DOHH2 (cell line): ENCODE measurements at regions not wholly inside any gene's neighbourhood (a gene's known extent, or its start where the extent isn't known, plus 50 kb on each side); places are given as distances from the start of the nearest gene placed in this dataset.

Experiments
- H3F3A ChIP-seq: fragments of 200-600 bp; sonication (generic), shearing (Covaris generic); 2 replicates; pipeline ENCODE4 v1.6.0; 2016; ENCODE audit warnings: antibody characterized with exemption, mild to moderate bottlenecking; ENCODE audit not compliant: control insufficient read depth, insufficient read depth
- H3K27ac ChIP-seq: fragments of 200-600 bp; sonication (generic); 2 replicates; pipeline ENCODE4 v1.5.1; 2014; ENCODE audit warnings: low read depth, mild to moderate bottlenecking, low read length, moderate library complexity
- H3K27me3 ChIP-seq: fragments of 200-600 bp; sonication (generic); 2 replicates; pipeline ENCODE4 v1.6.1; 2014; ENCODE audit warnings: mild to moderate bottlenecking, low read length, mixed read lengths; ENCODE audit not compliant: control insufficient read depth
- H3K36me3 ChIP-seq: fragments of 200-600 bp; sonication (generic); 2 replicates; pipeline ENCODE4 v1.6.1; 2014; ENCODE audit warnings: mild to moderate bottlenecking, low read length, moderate library complexity, mixed read lengths; ENCODE audit not compliant: control insufficient read depth
- H3K4me1 ChIP-seq: fragments of 200-600 bp; sonication (generic); 2 replicates; pipeline ENCODE4 v1.6.1; 2014; ENCODE audit warnings: mild to moderate bottlenecking, low read length, mixed read lengths; ENCODE audit not compliant: control insufficient read depth
- H3K4me2 ChIP-seq: fragments of 200-600 bp; sonication (generic); 2 replicates; pipeline ENCODE4 v1.6.0; 2014; ENCODE audit warnings: mild to moderate bottlenecking, low read length, moderate library complexity
- H3K4me3 ChIP-seq: fragments of 200-600 bp; sonication (generic); 2 replicates; pipeline ENCODE4 v1.5.1; 2014; ENCODE audit warnings: mild to moderate bottlenecking, low read length, mixed read lengths
- H3K79me2 ChIP-seq: fragments of 200-600 bp; sonication (generic); 2 replicates; pipeline ENCODE4 v1.6.1; 2014; ENCODE audit warnings: mild to moderate bottlenecking, low read length, mixed read lengths; ENCODE audit not compliant: control insufficient read depth
- H3K9me2 ChIP-seq: fragments of 200-600 bp; sonication (generic); replicated peaks from 2 replicates; pipeline ENCODE4 v1.6.1; 2014; ENCODE audit warnings: mild to moderate bottlenecking, low read length, mixed read lengths; ENCODE audit not compliant: control insufficient read depth
- H3K9me3 ChIP-seq: fragments of 200-600 bp; sonication (generic); 2 replicates; pipeline ENCODE4 v1.6.1; 2014; ENCODE audit warnings: antibody characterized with exemption, low read length, mixed read lengths; ENCODE audit not compliant: control insufficient read depth, insufficient read depth
- H4K20me1 ChIP-seq: fragments of 200-600 bp; sonication (generic); 2 replicates; pipeline ENCODE4 v1.6.0; 2014; ENCODE audit warnings: low read depth, mild to moderate bottlenecking, antibody characterized with exemption, low read length, moderate library complexity; ENCODE audit not compliant: control insufficient read depth, insufficient read depth
- EZH2phosphoT487 ChIP-seq: fragments of 200-600 bp; sonication (generic); IDR thresholded peaks from 2 replicates; pipeline ENCODE4 v1.6.1; 2017; ENCODE audit warnings: borderline replicate concordance, mild to moderate bottlenecking, antibody characterized with exemption, low read length, moderate library complexity, mixed read lengths
- TF ChIP-seq, protein P1 (sequence below): fragments of 200-600 bp; sonication (generic); IDR thresholded peaks from one replicate; pipeline ENCODE4 v1.5.1; 2014; ENCODE audit warnings: antibody characterized with exemption, mild to moderate bottlenecking, low read depth, low read length; ENCODE audit not compliant: poor library complexity, severe bottlenecking

DNA sequence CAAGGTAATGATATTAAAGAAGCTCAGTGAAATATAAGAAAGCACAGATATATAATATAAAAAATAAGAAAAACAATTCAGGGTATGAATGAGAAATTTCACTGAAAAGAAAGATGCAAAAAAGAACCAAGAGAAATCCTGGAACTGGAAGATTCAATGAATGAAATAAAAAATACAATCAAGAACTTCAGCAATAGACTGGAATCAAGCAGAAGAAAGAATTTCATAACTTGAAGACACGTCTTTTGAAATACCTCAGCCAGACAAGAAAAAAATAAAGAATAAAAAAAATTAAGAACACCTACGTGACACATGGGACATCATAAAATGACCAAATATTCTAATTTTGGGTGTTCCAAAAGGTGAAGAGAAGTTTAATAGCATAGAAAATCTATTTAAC is 104.6 kb upstream of the NEO1 start:
- Histone ChIP-seq H3K4me1 (no peaks in the 10 kb centered on the region), H3K9me2 (no peaks in the 10 kb centered on the region), H3K27me3 (peaks cover 10% of the 10 kb centered on the region; the same call in 1 of the 2 replicates), H3K36me3 (no peaks in the 10 kb centered on the region), H3K79me2 (no peaks in the 10 kb centered on the region), H3F3A (no peaks in the 10 kb centered on the region), H3K4me3 (no peak overlapping the region), H3K4me2 (no peak overlapping the region), H3K27ac (no peak overlapping the region), H3K9me3 (peaks cover 5% of the 10 kb centered on the region; the same call in 1 of the 2 replicates), H4K20me1 (no peaks in the 10 kb centered on the region)
- TF ChIP-seq, protein P1, sequence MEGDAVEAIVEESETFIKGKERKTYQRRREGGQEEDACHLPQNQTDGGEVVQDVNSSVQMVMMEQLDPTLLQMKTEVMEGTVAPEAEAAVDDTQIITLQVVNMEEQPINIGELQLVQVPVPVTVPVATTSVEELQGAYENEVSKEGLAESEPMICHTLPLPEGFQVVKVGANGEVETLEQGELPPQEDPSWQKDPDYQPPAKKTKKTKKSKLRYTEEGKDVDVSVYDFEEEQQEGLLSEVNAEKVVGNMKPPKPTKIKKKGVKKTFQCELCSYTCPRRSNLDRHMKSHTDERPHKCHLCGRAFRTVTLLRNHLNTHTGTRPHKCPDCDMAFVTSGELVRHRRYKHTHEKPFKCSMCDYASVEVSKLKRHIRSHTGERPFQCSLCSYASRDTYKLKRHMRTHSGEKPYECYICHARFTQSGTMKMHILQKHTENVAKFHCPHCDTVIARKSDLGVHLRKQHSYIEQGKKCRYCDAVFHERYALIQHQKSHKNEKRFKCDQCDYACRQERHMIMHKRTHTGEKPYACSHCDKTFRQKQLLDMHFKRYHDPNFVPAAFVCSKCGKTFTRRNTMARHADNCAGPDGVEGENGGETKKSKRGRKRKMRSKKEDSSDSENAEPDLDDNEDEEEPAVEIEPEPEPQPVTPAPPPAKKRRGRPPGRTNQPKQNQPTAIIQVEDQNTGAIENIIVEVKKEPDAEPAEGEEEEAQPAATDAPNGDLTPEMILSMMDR, result no peak
- TF ChIP-seq EZH2phosphoT487, result no peak

DNA sequence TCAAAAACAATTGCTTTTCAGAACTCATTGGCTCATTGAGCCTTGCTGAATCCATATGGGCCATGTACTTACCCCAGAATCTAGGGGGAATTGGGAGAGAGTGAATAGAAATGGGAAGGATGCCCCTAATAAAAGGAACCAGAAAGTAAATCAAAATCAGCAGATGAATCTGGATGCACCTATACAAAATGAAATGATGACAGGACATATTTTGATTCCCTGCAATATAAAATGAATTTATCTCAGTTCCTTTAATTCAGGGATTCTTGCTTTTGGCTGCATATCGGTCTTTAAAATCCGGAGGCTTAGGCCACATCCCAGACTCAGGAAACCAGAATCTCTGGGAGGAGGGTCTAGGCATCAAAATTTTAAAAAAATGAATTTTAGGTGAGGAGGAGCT is 107.7 kb upstream of the NEO1 start:
- H3K4me2 ChIP-seq, result no peak overlapping the region
- no peak overlapping the region for H3K27ac ChIP-seq
- H3K4me1 ChIP-seq, result no peaks in the 10 kb centered on the region
- H4K20me1 ChIP-seq, result no peaks in the 10 kb centered on the region
- no peaks in the 10 kb centered on the region for H3F3A ChIP-seq
- peaks cover 5% of the 10 kb centered on the region; the same call in 1 of the 2 replicates for H3K9me3 ChIP-seq
- peaks cover 15% of the 10 kb centered on the region; the same call in 1 of the 2 replicates for H3K27me3 ChIP-seq
- no peak for TF ChIP-seq EZH2phosphoT487
- TF ChIP-seq, protein P1, result no peak
- H3K4me3 ChIP-seq, result no peak overlapping the region
- no peaks in the 10 kb centered on the region for H3K79me2 ChIP-seq
- H3K9me2 ChIP-seq, result no peaks in the 10 kb centered on the region
- H3K36me3 ChIP-seq, result no peaks in the 10 kb centered on the region

DNA sequence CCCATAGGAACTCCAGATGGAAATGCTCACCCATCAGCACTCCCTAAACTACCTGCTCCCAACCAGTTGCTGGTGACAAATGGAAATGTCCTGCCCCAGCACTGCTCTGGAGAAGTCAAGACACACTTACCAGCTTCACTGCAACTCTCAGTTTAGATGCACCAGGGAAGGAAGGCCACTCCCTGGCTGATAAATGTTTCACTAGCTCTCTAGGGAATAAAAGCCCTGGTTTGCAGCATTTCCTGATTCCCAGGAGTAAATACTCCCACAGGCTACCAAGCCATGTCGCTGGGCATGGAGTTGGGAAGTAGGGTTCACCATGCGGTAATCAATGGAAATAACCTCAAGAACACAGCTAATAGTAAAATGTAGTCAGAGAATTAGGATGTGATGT is 112.0 kb upstream of the NEO1 start:
- Histone ChIP-seq H3K9me2 (no peaks in the 10 kb centered on the region; the same call in 1 of the 2 replicates), H4K20me1 (no peaks in the 10 kb centered on the region), H3K79me2 (no peaks in the 10 kb centered on the region), H3K4me3 (no peak overlapping the region), H3K36me3 (no peaks in the 10 kb centered on the region), H3K4me2 (no peak overlapping the region), H3F3A (no peaks in the 10 kb centered on the region), H3K27me3 (peaks cover 15% of the 10 kb centered on the region; the same call in 1 of the 2 replicates), H3K9me3 (no peaks in the 10 kb centered on the region), H3K27ac (no peak overlapping the region), H3K4me1 (no peaks in the 10 kb centered on the region)
- TF ChIP-seq, protein P1, result no peak
- TF ChIP-seq EZH2phosphoT487, result no peak
